NOMO-1 treated with dmso at 0.1 percent for 144 hours (cell line): ENCODE measurements at regions not wholly inside any gene's neighbourhood (a gene's known extent, or its start where the extent isn't known, plus 50 kb on each side); places are given as distances from the start of the nearest gene placed in this dataset.

Source experiments
- DNase-seq: peaks from one replicate; lab custom pipeline; 2025; ENCODE audit not compliant: unreplicated experiment; lab: John Stamatoyannopoulos, UW

GRCh38 chr3:104763007-104763406 lies 603.7 kb upstream of the ALCAM start:
- DNase-seq, result no peak

- no peak for DNase-seq
These were observed 602.2 kb upstream of the ALCAM start for GRCh38 chr3:104764496-104764895.

DNA sequence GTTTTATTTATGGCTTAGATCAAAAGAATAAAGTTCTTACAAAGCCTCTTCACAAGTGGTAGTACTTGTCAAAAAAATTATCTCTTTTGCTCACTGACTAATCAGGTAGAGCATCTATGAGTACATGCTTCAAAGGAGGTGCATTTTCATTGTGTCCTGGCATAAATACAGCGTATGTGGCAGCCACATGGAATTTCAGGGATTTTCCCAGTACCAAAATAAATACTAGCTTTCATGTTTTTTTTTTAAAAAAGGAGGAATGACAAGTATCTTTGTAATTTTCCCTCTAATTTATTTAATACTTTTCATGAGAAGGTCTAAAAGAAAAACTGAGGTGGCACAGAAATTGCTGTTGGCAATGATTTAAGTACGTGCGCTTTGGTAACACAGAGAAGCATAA lies 597.8 kb upstream of the ALCAM start:
- DNase-seq, result no peak

DNA sequence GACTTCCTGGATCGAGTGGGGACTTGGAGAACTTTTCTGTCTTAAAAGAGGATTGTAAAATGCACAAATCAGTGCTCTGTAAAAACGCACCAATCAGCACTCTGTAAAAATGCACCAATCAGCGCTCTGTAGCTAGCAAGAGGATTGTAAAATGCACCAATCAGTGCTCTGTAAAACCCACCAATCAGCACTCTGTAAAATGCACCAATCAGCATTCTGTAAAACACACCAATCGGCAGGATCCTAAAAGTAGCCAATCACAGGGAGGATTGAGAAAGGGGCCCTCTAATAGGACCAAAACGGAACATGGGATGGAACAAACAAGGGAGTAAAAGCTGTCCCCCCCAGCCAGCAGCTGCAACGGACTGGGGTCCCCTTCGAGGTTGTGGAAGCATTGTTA lies 587.4 kb upstream of the ALCAM start:
- no peak for DNase-seq

- no peak for DNase-seq
These were observed 585.6 kb upstream of the ALCAM start for GRCh38 chr3:104781112-104781511.

DNA sequence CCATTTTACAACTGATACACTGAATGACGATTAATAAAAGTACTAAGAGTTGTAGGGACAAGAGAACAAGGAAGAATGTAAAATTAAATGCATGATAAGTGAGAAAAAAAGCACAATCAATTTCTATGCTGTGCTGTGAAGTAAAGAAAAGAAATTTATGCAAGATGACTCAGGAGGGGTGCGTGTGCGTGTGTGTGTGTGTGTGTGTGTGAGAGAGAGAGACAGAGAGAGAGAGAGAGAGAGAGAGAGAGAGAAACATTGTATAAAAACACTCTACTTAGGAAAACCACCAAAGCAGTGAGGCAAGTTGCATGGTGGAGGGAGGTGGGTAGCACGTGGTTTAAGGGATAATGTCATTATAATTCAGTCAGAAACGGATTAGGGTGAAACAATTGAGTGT lies 580.8 kb upstream of the ALCAM start:
- DNase-seq, result no peak

- no peak for DNase-seq
These were observed 579.4 kb upstream of the ALCAM start for GRCh38 chr3:104787306-104787705.

DNA sequence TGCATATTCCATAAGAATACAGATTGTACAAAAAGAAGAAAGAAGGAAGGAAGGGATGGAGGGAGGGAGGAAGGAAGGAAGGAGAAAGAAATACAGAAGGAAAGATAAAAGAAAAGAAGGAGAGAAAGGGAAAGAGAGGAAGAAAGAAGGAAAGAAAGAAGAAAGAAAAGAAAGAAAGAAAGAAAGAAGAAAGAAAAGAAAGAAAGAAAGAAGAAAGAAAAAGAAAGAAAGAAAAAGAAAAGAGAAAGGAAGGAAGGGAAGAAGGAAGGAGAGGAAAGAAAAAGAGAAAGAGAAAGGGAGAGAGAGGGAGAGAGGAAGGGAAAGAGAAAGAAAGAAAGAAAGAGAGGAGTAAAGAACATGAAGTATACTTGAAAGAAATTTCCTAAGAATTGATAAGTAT lies 577.9 kb upstream of the ALCAM start:
- DNase-seq, result no peak

- no peak for DNase-seq
These were observed 575.4 kb upstream of the ALCAM start for GRCh38 chr3:104791331-104791730.

- DNase-seq, result no peak
These were observed 570.2 kb upstream of the ALCAM start for GRCh38 chr3:104796556-104796955.

DNA sequence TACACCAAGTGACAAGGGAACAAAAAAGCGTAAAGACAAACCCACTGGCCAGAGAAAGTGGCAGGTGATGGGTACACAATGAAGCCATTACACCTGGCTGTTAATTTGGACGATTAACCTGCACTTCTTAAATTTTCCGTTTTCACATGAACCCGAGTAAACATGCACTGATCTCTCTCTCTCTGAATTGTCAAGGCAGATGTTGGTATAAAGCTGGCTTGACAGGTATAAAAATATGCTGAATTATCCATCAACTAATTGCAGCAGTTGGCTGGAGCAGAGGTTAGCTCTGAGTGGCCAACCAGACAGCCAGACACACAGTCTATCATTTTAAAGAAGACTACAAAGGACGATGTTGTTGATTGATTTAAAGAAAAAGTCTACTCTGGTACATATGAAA lies 561.7 kb upstream of the ALCAM start:
- no peak for DNase-seq

DNA sequence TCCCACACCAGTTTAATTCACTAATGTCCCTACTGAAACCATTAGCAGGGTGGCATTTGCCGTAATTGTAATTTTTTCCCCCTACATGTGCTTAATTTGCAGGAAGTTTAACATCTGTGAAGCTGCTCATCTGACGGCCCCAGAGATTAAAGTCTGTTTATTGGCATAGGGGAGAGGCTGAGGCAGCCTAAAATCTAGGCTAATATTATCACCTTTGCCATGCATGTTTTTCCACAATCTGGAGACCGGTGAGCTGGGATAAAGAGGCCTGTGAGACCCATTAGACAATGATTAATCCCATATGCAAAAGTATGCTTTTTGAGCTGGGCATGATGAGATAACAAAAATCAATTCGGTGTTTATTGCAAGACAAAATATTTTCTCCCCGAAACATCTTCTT lies 561.2 kb upstream of the ALCAM start:
- DNase-seq, result no peak

GRCh38 chr3:104810896-104811295 lies 555.8 kb upstream of the ALCAM start:
- DNase-seq, result no peak

- DNase-seq, result no peak
These were observed 550.7 kb upstream of the ALCAM start for GRCh38 chr3:104816008-104816407.

DNA sequence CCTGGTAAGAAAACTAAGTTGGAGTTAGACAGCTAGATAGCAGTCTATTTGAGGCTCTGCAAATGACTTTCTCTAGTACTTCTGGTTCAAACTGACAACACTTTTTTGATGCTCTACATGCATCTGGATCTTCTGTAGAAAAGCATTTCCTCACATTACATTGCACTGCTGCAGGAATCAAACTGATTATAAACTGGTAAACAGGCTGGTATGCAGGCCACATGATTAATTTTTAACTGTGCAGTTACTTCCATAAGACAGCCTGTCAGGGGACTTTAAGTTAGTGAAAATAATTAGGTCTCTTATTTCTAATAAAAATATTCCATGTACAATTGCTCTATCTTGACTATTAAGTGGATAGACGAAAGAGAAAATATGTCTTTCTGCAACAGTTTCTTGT lies 550.0 kb upstream of the ALCAM start:
- no peak for DNase-seq

- DNase-seq, result no peak
These were observed 547.4 kb upstream of the ALCAM start for GRCh38 chr3:104819333-104819732.

DNA sequence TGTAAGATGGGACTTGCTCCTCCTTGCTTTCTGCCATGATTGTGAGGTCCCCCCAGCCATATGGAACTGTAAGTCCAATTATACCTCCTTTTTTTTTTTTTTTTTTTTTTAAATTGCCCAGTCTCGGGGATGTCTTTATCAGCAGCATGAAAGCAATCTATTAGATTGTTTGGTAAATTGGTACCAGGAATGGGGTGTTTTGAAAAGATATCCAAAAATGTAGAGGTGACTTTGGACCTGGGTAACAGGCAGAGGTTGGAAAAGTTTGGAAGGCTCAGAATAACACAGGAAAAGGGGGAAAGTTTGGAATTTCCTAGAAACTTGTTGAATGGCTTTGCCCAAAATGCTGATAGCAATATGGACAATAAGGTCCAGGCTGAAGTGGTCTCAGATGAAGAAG lies 545.8 kb upstream of the ALCAM start:
- DNase-seq, result no peak

DNA sequence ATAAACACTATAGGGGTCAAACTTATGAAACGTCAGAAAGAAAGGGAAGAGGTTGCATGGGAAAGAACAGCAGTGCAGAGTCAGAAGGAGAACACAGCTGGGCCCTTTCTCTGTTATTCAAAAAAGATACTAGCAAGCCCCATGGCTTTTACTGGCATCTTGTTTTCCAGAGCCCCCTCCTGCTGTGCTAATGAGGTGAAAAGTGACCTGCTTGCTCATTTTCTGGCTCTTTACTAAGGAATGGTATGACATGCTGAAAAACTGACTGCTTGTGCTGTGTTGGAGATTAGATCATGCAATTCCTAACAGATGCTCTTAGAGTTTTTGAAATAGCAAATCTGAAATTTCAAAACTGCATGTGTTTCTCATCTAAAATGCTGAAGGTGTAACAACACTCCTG lies 541.6 kb upstream of the ALCAM start:
- DNase-seq, result no peak

DNA sequence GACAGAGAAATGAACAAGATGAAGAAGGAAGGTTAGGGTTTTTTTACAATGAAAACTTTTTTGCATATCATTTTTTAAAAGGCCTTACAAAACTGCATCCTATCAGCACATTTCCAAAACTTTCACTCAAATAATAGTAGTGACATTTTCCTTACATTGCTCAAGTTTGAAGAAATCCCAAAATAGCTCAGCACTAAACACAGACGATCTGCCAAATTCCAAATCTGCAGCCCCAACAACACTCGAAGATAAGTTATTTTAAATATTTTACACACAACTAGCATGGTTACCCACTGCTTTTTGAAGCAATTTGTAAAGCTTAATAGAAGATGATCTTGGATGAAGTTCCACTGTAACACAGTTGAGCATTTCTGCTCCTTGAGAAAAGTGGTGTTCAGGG lies 535.6 kb upstream of the ALCAM start:
- DNase-seq, result no peak

- DNase-seq, result no peak
These were observed 534.2 kb upstream of the ALCAM start for GRCh38 chr3:104832530-104832929.

GRCh38 chr3:104835376-104835775 lies 531.3 kb upstream of the ALCAM start:
- DNase-seq, result no peak

DNA sequence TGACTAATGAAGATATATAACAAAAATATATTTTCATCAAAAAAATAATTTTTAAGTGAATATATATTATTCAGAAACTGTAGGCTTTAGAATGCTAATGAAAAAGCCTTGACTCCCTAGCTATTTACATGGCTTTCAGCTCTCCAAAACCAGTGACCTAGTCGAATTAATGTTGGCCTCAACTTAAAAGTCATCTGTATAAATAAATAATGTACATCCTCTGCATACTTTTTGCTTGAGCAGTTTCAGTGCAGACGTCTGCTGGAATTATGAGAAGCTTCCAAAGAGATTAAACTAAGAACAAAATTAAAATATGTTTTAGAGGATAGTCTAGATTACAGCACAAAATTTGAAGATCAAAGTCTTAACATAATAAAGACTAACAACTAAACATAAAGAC lies 520.4 kb upstream of the ALCAM start:
- no peak for DNase-seq

- DNase-seq, result no peak
These were observed 517.6 kb upstream of the ALCAM start for GRCh38 chr3:104849070-104849469.

- DNase-seq, result no peak
These were observed 512.2 kb upstream of the ALCAM start for GRCh38 chr3:104854468-104854867.
